Left ventricle myocardium inferior (tissue), 1 donor: ENCODE measurements at regions not wholly inside any gene's neighbourhood (a gene's known extent, or its start where the extent isn't known, plus 50 kb on each side); places are given as distances from the start of the nearest gene placed in this dataset.

Experiments
- DNase-seq: peaks from one replicate; pipeline ENCODE4 v3.0.0-alpha.2; 2020
- H3K27ac ChIP-seq: fragments of 200-600 bp; replicated peaks from 2 replicates; pipeline ENCODE4 v1.8.0; 2021
- H3K27me3 ChIP-seq: fragments of 200-600 bp; 2 replicates; pipeline ENCODE4 v1.8.0; 2021; ENCODE audit warnings: low read depth
- H3K36me3 ChIP-seq: fragments of 200-600 bp; 2 replicates; pipeline ENCODE4 v1.8.0; 2021
- H3K4me1 ChIP-seq: fragments of 200-600 bp; 2 replicates; pipeline ENCODE4 v1.8.0; 2021
- H3K4me3 ChIP-seq: fragments of 200-600 bp; 2 replicates; pipeline ENCODE4 v1.8.0; 2021; ENCODE audit warnings: mild to moderate bottlenecking, moderate library complexity
- H3K9me3 ChIP-seq: fragments of 200-600 bp; replicated peaks from 2 replicates; pipeline ENCODE4 v1.8.0; 2021
- intact Hi-C: fragments of 100-400 bp; cut with micrococcal nuclease; formaldehyde crosslinking; loops from one replicate; pipeline ENCODE4 v1.11.0; 2022
- TF ChIP-seq, protein P1 (sequence below): fragments of 200-600 bp; IDR thresholded peaks from 2 replicates; pipeline ENCODE4 v1.8.0; 2021; ENCODE audit warnings: antibody characterized with exemption, mild to moderate bottlenecking, borderline replicate concordance
- donor health status: DM: no; HTN: yes; CAD: no; lungs with severe emphysema.

GRCh38 chr6:91982559-91982958 is 1395.7 kb upstream of the MAP3K7 start:
- no peaks in the 10 kb centered on the region for H3K4me1 ChIP-seq
- no peaks in the 10 kb centered on the region for H3K36me3 ChIP-seq
- no peaks in the 10 kb centered on the region for H3K27me3 ChIP-seq
- TF ChIP-seq, protein P1, sequence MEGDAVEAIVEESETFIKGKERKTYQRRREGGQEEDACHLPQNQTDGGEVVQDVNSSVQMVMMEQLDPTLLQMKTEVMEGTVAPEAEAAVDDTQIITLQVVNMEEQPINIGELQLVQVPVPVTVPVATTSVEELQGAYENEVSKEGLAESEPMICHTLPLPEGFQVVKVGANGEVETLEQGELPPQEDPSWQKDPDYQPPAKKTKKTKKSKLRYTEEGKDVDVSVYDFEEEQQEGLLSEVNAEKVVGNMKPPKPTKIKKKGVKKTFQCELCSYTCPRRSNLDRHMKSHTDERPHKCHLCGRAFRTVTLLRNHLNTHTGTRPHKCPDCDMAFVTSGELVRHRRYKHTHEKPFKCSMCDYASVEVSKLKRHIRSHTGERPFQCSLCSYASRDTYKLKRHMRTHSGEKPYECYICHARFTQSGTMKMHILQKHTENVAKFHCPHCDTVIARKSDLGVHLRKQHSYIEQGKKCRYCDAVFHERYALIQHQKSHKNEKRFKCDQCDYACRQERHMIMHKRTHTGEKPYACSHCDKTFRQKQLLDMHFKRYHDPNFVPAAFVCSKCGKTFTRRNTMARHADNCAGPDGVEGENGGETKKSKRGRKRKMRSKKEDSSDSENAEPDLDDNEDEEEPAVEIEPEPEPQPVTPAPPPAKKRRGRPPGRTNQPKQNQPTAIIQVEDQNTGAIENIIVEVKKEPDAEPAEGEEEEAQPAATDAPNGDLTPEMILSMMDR = no peak
- H3K9me3 ChIP-seq = no peaks in the 10 kb centered on the region
- DNase-seq = no peak
- intact Hi-C loops = no loop called here
- no peak overlapping the region for H3K27ac ChIP-seq
- no peak overlapping the region for H3K4me3 ChIP-seq

- H3K36me3 ChIP-seq = no peaks in the 10 kb centered on the region
- peaks cover 24% of the 10 kb centered on the region for H3K9me3 ChIP-seq
- H3K4me3 ChIP-seq = no peak overlapping the region
- no peaks in the 10 kb centered on the region for H3K27me3 ChIP-seq
- TF ChIP-seq, protein P1 = no peak
- intact Hi-C loops = no loop called here
- no peak for DNase-seq
- no peak overlapping the region for H3K27ac ChIP-seq
- no peaks in the 10 kb centered on the region for H3K4me1 ChIP-seq
Measured at GRCh38 chr6:91976797-91977196, 1389.9 kb upstream of the MAP3K7 start.

DNA sequence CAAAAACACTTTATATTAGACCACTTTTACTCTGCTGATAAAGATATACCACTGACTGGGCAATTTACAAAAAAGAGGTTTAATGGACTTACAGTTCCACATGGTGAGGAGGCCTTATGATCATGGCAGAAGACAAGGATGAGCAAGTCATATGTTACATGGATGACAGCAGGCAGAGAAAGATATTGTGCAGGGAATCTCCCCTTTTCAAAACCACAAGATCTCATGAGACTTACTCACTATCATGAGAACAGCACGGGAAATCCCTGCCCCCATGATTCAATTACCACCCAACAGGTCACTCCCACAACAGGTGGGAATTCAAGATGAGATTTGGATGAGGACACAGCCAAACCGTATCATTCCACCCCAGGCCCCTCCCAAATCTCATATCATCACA is 1383.8 kb upstream of the MAP3K7 start:
- intact Hi-C loops = no loop called here
- no peak for DNase-seq
- H3K9me3 ChIP-seq = peaks cover 41% of the 10 kb centered on the region
- H3K36me3 ChIP-seq = no peaks in the 10 kb centered on the region
- H3K27me3 ChIP-seq = no peaks in the 10 kb centered on the region
- no peaks in the 10 kb centered on the region for H3K4me1 ChIP-seq
- no peak overlapping the region for H3K27ac ChIP-seq
- TF ChIP-seq, protein P1 = no peak
- no peak overlapping the region for H3K4me3 ChIP-seq

DNA sequence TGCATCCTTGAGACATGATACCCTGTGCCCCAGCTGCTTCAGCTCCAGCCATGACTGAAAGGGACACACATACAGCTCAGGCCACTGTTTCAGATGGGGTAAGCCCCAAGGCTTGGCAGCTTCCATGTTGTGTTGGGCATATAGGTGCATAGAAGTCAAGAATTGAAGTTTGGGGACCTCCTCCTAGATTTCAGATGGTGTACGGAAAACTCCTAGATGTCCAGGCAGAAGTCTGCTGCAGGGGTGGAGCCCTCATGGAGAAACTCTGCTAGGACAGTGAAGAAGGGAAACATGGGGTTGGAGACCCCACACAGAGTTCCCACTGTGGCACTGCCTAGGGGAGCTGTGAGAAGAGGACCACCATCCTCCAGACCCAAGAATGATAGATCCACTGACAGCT is 1379.0 kb upstream of the MAP3K7 start:
- Histone ChIP-seq H3K4me3 (no peak overlapping the region), H3K9me3 (peaks cover 29% of the 10 kb centered on the region), H3K36me3 (no peaks in the 10 kb centered on the region), H3K27me3 (no peaks in the 10 kb centered on the region), H3K4me1 (no peaks in the 10 kb centered on the region), H3K27ac (no peak overlapping the region)
- TF ChIP-seq, protein P1 = no peak
- intact Hi-C loops = no loop called here
- no peak for DNase-seq

DNA sequence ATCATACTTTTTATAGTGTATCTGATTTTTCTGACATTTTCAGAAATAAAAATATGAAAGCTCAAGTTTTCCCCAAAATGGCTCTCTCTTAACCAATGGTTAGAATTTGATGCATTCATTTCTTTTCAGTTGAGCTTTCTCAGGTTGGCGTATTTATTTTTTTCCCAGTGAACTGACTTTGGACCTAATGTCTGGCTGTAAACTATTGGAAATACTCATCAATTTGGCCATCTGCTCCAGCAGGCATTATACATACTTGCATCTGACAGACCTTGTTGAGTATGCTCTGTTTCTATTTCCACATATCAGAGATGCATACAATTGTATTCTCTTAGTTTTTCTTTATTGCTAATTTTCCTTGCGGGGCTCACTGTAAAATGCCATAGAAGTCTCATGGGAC is 1374.8 kb upstream of the MAP3K7 start:
- no peak for DNase-seq
- TF ChIP-seq, protein P1 = no peak
- H3K36me3 ChIP-seq = no peaks in the 10 kb centered on the region
- peaks cover 27% of the 10 kb centered on the region for H3K9me3 ChIP-seq
- H3K4me1 ChIP-seq = no peaks in the 10 kb centered on the region
- H3K27ac ChIP-seq = no peak overlapping the region
- no peak overlapping the region for H3K4me3 ChIP-seq
- H3K27me3 ChIP-seq = no peaks in the 10 kb centered on the region
- intact Hi-C loops = no loop called here

DNA sequence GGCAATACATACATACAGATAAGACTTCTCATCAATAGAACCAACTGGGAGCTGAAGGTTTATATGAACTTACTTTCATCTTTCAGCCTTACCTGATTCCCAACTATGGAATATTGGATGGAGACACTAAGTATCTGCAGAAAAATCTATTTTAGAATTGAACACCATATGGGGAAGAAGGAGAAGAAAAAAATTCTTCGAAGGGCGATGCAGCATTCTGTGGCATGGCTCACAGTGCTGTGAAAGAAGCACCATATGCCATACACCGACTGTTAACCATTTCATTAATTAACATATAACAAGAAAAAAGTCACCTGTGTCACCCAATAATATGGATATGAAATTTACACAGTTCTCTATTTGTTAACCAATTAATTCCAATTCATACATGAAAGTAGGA is 1374.4 kb upstream of the MAP3K7 start:
- H3K36me3 ChIP-seq = no peaks in the 10 kb centered on the region
- no peaks in the 10 kb centered on the region for H3K4me1 ChIP-seq
- H3K9me3 ChIP-seq = peaks cover 23% of the 10 kb centered on the region
- no peak for DNase-seq
- intact Hi-C loops = no loop called here
- TF ChIP-seq, protein P1 = no peak
- H3K27me3 ChIP-seq = no peaks in the 10 kb centered on the region
- H3K27ac ChIP-seq = no peak overlapping the region
- H3K4me3 ChIP-seq = no peak overlapping the region
